HG03064 (cell line): ENCODE measurements at regions not wholly inside any gene's neighbourhood (a gene's known extent, or its start where the extent isn't known, plus 50 kb on each side); places are given as distances from the start of the nearest gene placed in this dataset.

Experiments used
- ATAC-seq: cut with Tn5 transposase; IDR thresholded peaks from one replicate; pipeline ENCODE4 v1.9.1; 2021; ENCODE audit warnings: low read depth; ENCODE audit not compliant: unreplicated experiment

DNA sequence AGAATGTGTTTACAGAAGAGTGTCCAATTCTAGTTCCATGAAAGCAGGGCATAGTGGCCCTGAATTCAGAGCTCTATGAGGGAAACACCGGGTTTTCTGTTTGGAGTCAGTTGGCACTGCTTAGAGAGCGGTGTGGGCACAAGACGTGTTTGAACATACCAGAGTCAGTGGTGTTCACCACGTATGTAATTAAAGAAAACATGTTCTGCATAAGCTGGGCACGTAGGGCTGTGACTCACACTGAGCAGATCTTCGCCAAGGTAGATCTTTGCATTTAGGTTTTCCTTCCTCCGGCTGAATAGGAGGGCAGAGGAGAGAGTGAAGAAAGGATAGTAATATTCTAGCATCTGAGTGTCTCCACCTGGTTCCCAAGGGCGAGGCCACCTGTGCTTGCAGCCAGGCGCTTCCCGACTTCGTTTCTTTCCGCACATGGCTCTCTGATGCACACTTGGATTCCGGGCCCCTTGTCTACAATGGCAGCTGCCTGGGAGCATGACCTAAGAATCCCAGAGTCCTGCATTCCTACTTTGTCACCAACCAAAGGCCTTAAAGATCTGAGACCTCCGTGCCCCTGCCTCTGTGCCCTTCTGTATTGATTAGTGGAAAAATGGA, 136.2 kb downstream of the ERMARD start:
- ATAC-seq = no peak

DNA sequence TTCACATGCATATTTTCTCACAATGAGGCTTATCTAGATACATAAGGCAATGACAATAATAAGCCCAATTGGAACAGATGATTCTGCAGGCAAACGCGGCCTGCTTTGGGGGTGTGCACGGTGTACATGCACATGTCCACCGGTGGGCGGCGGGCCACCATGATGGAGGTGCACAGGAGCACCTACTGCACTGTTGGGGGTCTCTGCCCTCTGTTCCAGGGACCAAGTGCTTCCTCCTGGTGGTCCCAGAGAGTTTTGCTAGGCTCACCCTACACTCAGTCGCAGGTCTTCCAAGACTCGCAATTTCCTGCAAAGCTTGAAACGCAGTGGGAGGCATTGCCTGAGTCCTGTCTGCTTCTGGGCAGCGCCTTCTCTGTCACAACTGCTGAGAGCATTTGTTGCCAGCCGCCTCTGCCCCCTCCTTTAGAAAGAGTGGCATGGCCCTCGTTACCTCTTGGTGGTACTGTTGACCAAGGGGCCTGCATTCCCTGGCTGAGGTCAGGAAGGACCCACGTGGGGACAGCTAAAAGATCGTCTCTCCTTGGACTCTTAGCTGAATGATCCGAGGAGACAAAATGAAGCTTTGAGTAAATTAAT, 135.3 kb downstream of the ERMARD start:
- no peak for ATAC-seq

DNA sequence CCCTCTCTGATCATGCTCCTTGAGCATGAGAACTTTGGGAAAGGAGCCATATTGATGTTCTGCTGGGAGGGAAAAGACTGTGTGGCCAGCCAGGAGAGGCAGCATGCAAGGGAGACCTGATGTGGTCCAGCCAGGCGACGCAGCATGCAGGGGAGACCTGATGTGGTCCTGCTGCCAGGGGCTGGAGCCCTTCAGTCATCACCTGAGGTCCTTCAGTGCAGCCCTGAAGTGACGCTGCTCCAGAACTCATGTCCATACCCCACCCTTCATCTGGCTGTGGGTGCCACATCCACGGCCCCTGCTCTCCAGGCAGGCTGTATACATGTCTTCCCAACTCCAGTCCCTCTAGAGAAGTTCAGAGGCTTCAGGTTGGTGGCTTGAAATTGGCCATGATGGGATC, 134.4 kb downstream of the ERMARD start:
- no peak for ATAC-seq

DNA sequence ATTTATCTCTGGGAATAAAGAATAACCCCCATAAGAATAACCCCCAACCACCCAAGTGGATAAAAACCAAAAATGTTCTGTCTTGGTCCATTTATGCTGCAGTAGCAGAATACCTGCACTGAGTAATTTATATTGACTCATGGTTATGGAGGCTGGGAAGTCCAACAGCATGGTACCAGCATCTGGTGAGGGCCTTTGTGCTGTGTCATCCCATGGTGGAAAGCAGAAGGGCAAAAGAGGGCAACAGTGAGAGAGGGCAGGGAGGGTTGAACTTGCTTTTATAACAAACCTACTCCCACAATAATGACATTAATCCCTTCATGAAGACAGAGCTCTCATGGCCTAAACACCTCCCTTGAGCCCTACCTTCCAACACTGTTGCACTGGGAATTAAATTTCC, 133.7 kb downstream of the ERMARD start:
- no peak for ATAC-seq

DNA sequence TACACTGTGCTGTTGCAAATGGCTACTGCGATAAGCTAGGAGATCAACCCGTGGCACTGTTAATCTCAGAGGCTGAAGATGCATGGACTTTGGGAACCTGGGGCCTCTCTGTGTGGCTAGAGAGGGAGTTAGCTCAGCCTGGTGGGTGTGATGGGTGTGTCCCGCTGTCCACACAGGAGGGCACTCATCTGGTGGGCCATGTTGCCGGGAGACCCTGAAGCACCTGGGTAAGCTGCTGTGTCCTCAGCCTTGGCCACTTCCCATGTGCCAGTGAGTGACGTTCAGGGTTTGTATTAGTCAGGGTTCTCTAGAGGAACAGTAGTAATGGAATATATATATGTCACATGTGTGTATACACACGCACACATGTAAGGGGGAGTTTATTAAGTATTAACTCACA, 132.7 kb downstream of the ERMARD start:
- no peak for ATAC-seq

DNA sequence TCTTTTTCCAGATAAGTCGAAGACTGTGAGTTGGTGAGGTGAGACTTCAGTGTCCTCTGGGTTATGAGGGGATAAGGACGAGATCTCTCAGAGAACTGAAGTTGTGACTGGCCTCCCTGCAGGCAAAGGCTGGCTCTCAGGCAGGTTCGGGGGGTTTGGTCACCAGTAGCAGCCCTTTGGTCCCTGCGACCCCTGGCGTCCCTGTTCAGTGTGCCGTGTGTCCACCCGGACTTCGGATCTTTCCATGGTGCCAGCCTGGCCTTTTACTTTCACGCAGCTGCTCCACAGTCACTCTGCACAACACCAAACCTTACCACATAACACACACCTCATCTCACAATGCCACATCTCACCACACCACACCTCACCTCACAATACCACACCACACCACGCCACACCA, 131.9 kb downstream of the ERMARD start:
- ATAC-seq = no peak

DNA sequence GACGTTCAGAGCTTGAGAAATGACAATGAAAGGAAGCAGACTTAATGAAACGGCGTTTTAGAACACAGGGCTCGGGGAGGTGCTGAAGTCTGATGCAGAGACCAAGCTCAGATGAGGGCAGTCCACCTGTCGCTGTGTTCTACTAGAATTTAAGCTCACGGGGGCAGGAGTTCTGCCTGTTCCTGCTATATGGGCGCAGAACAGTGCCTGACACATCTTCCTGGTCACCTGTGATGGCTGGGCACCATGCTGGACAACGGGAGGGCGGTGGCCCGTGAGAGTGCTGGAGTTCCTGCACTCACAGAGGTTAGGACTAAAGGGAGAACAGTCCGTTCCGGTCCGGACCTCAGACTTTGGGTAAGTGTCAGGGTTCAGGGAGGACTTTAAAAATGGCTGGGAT, 130.6 kb downstream of the ERMARD start:
- ATAC-seq = no peak

DNA sequence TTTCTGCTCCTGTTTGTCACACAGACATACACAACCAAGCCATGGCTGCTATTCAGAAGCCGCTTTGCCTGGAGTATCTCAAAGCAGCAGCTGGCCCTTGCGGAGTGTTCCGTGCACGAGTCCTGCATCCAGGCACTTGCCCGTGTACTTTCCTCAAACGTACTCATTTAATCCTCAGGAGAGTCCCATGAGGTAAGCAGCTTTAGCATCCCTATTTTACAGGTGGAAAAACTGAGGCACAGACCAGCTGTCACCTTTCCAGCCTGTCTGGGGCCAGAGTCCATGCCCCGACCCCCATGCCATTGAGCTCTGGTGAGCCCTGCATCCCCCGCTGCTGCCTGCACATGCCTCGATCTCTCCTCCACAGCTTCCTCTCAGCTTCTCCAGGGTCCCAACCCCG, 130.0 kb downstream of the ERMARD start:
- no peak for ATAC-seq

DNA sequence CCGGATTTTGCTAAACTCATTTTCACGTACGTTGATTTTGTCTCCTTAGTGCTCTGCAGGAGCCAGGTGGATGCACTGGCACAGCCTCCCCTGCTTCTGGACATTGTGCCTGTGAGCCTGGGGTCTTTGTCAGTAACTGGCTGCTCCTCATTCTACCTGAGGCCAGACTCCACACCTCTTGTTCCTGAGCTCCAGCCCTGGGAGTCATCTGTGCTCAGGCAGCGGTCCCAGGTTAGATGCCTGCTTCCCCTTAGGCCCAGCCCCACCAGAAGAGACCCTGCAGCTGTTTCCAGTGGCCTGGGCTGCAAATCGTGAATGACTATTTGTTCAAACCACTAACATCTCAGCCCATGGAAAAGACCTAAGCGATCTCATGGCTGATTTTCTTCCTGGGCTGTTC, 129.1 kb downstream of the ERMARD start:
- no peak for ATAC-seq

DNA sequence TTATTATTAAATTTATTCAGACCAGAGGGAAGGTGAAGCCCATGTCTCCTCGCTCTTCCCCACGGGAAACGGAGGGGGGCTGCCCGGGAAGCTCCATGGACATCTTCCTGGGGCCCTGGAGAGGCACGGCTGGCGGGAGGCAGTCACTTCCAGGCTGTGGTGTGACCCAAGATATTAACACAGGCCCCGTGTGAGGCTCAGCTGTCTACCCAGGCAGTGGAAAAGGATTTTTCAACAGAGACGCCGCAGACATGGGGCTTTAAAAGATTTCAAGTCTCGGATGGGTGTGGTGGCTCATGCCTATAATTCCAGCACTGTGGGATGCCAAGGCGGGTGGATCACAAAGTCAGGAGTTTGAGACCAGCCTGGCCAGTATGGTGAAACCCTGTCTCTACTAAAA, 117.9 kb downstream of the ERMARD start:
- ATAC-seq = no peak

DNA sequence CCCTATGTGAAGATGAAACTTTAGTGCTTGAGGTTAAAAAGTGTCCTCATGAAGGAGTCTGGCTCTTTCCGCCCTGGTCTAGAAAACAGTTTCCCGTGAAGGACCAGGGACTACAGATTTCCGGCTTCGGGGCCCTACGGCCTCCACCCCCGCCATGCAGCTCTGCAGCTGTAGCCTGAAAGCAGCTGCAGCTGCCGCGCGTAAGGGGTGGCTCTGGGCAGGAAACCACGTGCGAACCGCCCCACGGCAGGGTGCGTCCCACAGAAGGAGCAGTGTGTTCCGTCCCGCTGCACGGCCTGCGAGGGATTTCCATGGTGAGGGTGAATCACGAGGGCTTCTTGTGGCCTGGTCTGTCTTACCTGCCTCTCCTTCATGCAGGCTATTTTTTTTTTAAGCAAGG, 117.0 kb downstream of the ERMARD start:
- no peak for ATAC-seq

DNA sequence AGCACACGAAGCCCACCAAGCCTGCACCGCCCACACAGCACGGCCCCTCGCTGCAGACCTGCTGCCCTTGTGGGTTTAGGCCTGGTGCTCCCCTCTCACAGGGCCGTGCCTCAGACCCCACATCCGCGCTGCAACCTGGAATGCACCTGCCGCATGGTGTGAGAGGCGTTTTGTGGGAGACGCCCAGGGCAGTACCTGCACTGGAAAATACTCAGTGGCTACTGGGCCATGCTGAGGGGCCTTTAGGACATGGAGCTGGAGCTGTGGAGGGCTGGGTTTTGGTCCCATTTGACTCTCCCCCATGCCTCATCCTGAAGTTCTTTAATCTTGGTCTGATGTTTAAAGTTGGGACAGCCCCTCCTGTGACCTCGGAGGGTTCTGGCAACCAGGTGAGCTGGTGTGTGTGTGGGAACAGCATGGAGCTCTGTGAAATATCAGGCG, 116.3 kb downstream of the ERMARD start:
- ATAC-seq = no peak

DNA sequence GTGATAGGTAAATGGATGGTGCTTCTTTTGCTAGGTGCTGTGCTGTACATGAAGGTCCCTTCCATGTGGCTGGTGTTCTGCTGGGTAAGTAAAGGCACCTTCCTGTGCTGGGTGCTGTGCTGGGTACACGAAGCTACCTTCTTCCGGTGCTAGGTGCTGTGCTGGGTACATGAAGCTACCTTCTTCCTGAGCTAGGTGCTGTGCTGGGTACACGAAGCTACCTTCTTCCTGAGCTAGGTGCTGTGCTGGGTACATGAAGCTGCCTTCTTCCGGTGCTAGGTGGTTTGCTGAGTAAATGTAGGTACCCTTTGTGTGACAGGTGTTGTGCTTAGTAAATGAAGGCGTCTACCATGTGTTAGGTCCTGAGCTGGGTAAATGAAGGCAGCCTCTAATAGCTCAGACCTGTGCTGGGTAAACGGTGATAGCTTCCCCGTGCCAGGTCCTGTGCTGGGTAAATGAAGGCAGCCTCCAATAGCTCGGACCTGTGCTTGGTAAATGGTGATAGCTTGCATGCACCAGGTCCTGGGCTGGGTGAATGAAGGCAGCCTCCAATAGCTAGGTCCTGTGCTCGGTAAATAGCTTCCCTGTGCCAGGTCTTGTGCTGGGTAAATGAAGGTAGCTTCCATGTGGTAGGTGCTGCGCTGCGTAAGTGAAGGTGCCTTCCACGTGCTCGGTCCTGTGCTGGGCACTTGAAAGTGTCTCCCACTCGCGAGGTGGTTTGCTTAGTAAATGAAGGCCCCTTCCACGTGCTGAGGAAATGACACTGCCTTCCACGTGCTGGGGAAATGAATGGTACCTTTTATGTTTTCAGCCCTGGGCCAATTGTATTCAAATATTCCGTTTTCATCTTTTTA, 115.5 kb downstream of the ERMARD start:
- no peak for ATAC-seq

DNA sequence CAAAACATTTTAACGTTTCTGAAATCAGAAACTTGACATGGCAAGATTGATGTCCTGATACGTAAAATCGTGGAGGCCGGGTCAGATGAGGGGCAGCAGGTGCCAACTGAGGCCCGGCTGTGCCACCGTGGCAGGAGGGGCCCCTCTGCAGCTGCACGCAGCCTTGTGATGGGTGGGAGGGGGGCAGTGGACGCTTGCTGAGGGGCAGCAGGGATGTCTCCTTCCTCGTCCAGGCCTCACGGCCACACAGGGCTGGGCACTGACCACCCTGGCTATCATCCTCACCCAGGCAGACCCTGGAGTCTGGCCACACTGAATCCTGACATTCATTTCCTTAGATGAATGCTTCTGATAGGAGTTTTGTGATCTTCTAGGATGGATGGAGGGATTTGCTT, 114.7 kb downstream of the ERMARD start:
- no peak for ATAC-seq

DNA sequence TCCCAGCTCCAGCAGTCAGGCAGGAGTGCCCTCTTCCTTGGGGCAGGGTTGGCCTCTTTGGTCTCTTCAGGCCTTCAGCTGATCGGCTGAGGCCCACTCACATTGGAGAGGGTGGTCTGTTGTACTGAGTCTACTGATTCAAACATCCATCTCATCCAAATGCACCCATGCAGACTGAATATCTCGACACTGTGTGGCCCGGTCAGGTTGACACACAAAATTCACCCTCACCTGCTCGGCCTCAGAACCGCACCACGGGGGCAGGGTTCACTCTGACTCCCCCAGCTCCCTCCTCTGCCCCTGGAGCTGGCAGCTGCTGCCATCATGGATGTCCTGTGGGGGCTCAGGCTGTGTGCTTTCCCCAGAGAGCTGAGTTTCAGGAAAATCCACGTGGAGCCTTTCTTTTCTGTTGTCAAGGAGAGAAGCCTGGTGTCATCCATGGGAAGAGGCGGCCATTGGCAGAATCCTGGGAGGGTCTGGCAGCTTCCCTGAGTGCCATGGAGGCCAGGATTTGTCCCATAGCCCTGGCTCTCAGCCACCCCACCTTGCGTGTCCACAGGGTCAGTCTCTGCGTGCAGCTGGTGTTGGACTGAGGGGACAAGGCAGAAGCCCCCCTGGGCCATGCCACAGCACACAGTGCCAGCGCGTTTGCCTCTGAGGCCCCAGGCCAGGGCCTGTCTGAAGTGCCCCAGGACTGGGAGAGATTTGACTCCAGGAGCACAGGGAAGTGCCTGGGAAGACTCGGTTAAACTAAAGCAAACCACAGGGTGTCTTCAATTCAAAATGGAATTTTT, 114.1 kb downstream of the ERMARD start:
- ATAC-seq = no peak

DNA sequence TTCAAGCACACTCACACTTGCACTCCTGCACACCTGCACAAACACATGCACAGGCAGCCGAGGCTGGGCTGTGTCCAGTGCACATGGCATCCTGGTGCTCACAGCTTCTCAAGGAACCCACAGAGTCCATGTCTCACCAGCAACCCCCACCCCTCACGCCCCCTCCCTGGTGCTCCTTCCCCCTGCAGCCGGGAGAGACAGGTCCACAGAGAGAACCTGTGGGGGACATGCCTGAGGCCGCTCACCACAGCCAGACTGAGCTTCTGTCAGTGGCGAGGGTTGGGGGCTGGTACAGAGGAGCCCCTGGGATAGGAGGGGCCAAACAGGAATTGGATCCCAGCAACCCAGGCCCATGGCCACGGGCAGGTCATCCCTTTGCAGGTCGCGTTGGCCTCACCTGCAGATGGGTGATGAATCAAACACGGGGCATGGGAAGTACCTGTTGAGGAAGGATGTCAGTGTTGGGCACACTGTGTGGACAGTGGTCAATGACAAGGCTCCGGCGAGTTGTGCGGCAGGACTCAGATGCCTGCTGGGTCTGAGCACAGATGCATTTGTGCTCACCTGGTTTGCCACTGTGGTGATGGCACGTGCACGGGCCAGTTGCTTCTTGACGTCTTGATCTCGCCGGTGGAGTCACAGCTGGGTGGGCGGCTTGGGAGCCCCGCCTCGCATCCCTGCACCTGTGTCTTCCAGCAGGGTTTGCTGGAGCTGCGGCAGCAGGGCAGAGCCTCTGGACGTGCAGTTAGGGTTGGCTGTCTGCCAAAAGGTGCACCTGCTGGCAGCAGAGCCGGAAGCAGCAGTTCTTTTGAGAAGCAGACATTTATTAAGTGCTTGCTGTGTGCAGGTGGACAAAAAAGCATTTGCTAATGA, 113.0 kb downstream of the ERMARD start:
- no peak for ATAC-seq

DNA sequence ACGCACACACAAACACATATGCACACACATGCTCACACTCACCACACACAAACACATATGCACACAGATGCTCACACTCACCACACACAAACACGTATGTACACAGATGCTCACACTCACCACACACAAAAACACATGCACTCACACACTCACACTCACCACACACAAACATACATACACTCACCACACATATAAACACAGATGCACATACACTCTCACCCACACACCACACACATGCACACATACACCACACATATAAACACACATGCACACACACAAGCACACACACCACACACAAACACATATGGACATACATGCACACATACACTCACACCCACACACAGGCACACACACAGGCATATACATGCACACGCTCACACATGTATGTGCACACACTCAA, 112.3 kb downstream of the ERMARD start:
- no peak for ATAC-seq

DNA sequence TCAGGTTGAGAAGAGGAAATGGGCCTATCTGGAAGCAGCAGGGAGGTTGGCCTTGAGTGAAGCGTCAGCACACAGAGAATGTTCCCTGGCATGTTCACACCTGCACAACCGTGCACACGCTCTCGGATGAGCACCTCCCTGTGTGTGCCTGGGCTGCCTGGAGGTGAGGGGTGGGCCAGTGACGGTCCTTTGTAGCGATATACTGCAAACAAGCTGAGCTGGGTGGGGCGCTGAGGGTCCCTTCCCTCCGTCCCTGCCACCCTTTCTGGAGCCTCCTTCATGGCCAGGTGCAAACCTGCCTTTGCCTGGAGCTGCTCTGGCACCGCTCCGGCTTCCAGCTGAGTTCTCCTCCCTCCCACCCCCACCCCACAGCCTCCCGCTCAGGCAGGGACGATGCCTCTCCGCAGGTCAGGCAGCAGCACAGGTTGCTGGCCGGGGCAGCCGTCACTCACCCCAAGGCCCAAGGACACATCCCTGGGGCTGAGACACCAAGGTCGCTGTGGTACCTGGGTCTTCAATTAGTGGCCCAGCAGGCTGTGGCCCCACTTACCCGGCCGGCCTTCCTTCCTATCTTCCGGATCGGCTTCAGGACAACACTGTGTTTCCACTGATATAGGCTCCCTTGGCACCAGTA, 111.6 kb downstream of the ERMARD start:
- ATAC-seq = no peak

DNA sequence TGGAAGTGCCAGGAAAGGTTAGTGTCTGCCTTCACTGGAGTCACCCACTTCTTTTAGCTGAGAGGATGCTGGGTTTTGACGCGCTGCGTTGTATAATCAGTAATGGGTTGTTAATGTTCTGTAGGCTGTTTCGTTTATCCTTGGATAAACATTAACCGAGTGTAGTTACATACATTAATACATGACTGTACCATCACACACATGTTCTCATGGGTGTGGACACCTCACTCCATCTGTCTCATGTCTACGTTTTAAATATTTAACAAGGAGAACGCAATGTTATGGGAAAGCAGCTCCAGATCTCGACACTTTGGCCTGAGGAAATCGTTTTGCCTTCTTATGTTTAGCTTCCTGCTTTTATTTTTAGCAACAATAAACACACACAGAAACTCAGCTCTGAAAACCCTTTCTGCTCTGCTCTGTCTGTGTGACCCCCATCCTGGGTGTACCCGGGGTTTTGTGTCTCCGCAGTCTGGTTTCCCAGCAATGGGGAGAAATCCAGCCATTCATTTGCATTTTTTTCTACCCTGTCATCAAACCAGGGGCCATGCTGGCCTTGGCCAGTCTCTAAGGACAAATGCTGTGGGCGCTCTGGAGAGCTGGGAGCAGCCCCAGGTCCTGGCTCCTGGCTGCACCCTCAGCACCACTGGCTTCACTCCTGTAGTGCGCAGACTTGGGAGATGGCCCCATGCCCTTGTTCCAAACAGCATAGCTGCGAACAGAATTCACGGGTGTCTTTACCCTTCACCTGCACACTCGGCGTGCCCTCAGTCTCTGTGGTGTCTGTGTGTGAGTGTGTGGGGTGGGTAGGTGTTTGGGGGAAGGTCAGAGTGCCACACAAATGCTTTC, 110.8 kb downstream of the ERMARD start:
- ATAC-seq = no peak
